Testis (tissue), 2 donors: ENCODE measurements at regions not wholly inside any gene's neighbourhood (a gene's known extent, or its start where the extent isn't known, plus 50 kb on each side); places are given as distances from the start of the nearest gene placed in this dataset.

Source experiments
- CTCF ChIP-seq, 3 experiments: fragments of 450-650 bp in 2 of 3; fragments of 200-600 bp in 1 of 3; sonication (generic) in 1 of 3; IDR thresholded peaks; one replicate each; pipeline ENCODE4 v1.5.1; 2016 to 2019; ENCODE audit warnings: antibody characterized with exemption in 3 of 3, mild to moderate bottlenecking in 2 of 3, moderate library complexity in 1 of 3
- POLR2A ChIP-seq: fragments of 450-650 bp; IDR thresholded peaks from one replicate; pipeline ENCODE4 v1.6.1; 2017; ENCODE audit warnings: antibody characterized with exemption, mild to moderate bottlenecking, moderate library complexity

GRCh38 chrX:4930426-4930825 is 1217.0 kb upstream of the PRKX start:
- TF ChIP-seq CTCF (IDR thresholded peaks at IDR 0.05) (no peak), POLR2A (no peak)
